Heart left ventricle (tissue), 13 donors: ENCODE measurements at regions not wholly inside any gene's neighbourhood (a gene's known extent, or its start where the extent isn't known, plus 50 kb on each side); places are given as distances from the start of the nearest gene placed in this dataset.

Source experiments
- POLR2A ChIP-seq, 2 donors: fragments of 450-650 bp; IDR thresholded peaks; one replicate each; pipeline ENCODE4 v1.6.1; 2017; ENCODE audit warnings: antibody characterized with exemption in 2 of 2, mild to moderate bottlenecking in 2 of 2, moderate library complexity in 2 of 2
- TF ChIP-seq, protein P1 (sequence below), 12 donors: fragments of 200-600 bp; sonication (generic) in 4 of 12; IDR thresholded peaks; one replicate each; pipeline versions ENCODE4 v1.5.0 to v1.8.0; 2018 to 2022; ENCODE audit warnings: antibody characterized with exemption in 12 of 12, mild to moderate bottlenecking in 5 of 12
- donor health status: ischemic (EF 13 %, LVEDD 7.1; RV severe dilation, severe dysfunction).
- donor health status: DM: no; HTN: yes; CAD: no.
- donor health status: DM: no; HTN: no; CAD: no.
- donor health status: ischemic (EF 25% LVEDD 6.9; RV normal size, moderate dysfunction).
- donor health status: ischemic (EF 25% LVEDD 5.7; RV mildly dilated, moderate dysfunction).
- donor health status: ischemic (EF 35%, LVEDD 5.7; RV mildly dilated, moderate dysfunction).
- donor health status: nonischemic (EF 11% LVEDD 7.7; RV severe dilation, severe dysfunction).
- donor health status: DM: yes; HTN: yes; CAD: no.
- donor health status: PGD.
- donor health status: ischemic (EF 29% LVEDD 5.4; RV normal size, mild dysfunction).
- donor health status: nonischemic (EF 23%, LVEDD 6.1; RV moderate dilation, normal function).

DNA sequence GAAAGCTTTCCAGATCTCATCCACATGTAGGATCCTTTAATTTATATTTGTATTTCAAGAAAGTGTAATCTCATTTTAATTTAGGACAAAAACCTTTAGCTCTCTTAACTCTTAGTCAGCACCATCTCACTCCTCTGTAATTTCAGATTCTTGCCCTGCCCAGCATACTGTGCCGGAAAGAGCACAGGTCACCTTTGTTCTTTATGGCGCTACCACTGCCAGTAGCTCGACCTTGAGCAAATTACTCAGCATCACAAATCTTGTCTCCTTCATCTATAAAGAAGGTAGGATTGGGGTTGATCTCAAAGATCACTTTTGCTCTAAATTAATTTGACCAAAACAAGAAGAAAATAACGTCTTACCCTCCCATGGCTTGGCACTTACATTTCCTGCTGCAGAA lies 56.1 kb upstream of the ZC3H11B start:
- TF ChIP-seq, protein P1, sequence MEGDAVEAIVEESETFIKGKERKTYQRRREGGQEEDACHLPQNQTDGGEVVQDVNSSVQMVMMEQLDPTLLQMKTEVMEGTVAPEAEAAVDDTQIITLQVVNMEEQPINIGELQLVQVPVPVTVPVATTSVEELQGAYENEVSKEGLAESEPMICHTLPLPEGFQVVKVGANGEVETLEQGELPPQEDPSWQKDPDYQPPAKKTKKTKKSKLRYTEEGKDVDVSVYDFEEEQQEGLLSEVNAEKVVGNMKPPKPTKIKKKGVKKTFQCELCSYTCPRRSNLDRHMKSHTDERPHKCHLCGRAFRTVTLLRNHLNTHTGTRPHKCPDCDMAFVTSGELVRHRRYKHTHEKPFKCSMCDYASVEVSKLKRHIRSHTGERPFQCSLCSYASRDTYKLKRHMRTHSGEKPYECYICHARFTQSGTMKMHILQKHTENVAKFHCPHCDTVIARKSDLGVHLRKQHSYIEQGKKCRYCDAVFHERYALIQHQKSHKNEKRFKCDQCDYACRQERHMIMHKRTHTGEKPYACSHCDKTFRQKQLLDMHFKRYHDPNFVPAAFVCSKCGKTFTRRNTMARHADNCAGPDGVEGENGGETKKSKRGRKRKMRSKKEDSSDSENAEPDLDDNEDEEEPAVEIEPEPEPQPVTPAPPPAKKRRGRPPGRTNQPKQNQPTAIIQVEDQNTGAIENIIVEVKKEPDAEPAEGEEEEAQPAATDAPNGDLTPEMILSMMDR (IDR thresholded peaks at IDR 0.05), result no peak
- no peak for TF ChIP-seq POLR2A (IDR thresholded peaks at IDR 0.05)
